OCI-LY7 (cell line): ENCODE measurements at regions not wholly inside any gene's neighbourhood (a gene's known extent, or its start where the extent isn't known, plus 50 kb on each side); places are given as distances from the start of the nearest gene placed in this dataset.

Source experiments
- BruUV-seq: library from RNA; stranded (reverse); fragments of 400-500 nt; replicated peaks from 2 replicates; lab custom pipeline; 2021; lab: Mats Ljungman, UMichigan
- CTCF ChIA-PET: fragments of 300-600 bp; sonication (Branson Sonifier 250); formaldehyde crosslinking; loops from one replicate; lab custom pipeline; 2022; ENCODE audit warnings: antibody characterized with exemption; ENCODE audit not compliant: unreplicated experiment; lab: Charles Lee
- POLR2A ChIA-PET: fragments of 300-600 bp; sonication (Branson Sonifier 250); formaldehyde crosslinking; loops from one replicate; lab custom pipeline; 2022; ENCODE audit warnings: antibody characterized with exemption; lab: Charles Lee
- DNase-seq: peaks from one replicate; pipeline ENCODE4 v3.0.0-alpha.2; 2015; ENCODE audit warnings: low spot score
- H2AFZ ChIP-seq: fragments of 200-600 bp; sonication (generic), shearing (Covaris generic); 2 replicates; pipeline ENCODE4 v1.6.1; 2014; ENCODE audit warnings: mild to moderate bottlenecking, antibody characterized with exemption, low read length, moderate library complexity
- H3K27ac ChIP-seq: fragments of 200-600 bp; sonication (generic); 2 replicates; pipeline ENCODE4 v1.5.1; 2014; ENCODE audit warnings: mixed run types, low read depth, mild to moderate bottlenecking, moderate library complexity, low read length, inconsistent platforms; ENCODE audit not compliant: poor library complexity, severe bottlenecking
- H3K36me3 ChIP-seq: fragments of 200-600 bp; sonication (generic); 2 replicates; pipeline ENCODE4 v1.6.1; 2014; ENCODE audit warnings: mild to moderate bottlenecking, antibody characterized with exemption, low read length, moderate library complexity, mixed read lengths; ENCODE audit not compliant: insufficient read depth
- H3K4me1 ChIP-seq: fragments of 200-600 bp; sonication (generic); 2 replicates; pipeline ENCODE4 v1.5.1; 2014; ENCODE audit warnings: mild to moderate bottlenecking, low read length; ENCODE audit not compliant: insufficient read depth, poor library complexity, severe bottlenecking
- H3K4me2 ChIP-seq: fragments of 200-600 bp; sonication (generic); 2 replicates; pipeline ENCODE4 v1.6.1; 2014; ENCODE audit warnings: mild to moderate bottlenecking, low read length
- H3K4me3 ChIP-seq: fragments of 200-600 bp; sonication (generic); 2 replicates; pipeline ENCODE4 v1.5.1; 2014; ENCODE audit warnings: mild to moderate bottlenecking, low read depth, low read length; ENCODE audit not compliant: poor library complexity, severe bottlenecking
- H3K79me2 ChIP-seq: fragments of 200-600 bp; sonication (generic); 2 replicates; pipeline ENCODE4 v1.6.1; 2016; ENCODE audit warnings: low read depth, mild to moderate bottlenecking, low read length, moderate library complexity, mixed read lengths; ENCODE audit not compliant: insufficient read depth
- H3K9me2 ChIP-seq: fragments of 200-600 bp; sonication (generic); 2 replicates; pipeline ENCODE4 v1.6.1; 2016; ENCODE audit warnings: mild to moderate bottlenecking, low read length, mixed read lengths; ENCODE audit not compliant: insufficient read depth
- H3K9me3 ChIP-seq: fragments of 200-600 bp; sonication (generic); 2 replicates; pipeline ENCODE4 v1.6.1; 2014; ENCODE audit warnings: mild to moderate bottlenecking, mixed run types, low read length, mixed read lengths
- H4K20me1 ChIP-seq: fragments of 200-600 bp; sonication (generic); 2 replicates; pipeline ENCODE4 v1.6.1; 2014; ENCODE audit warnings: mild to moderate bottlenecking, antibody characterized with exemption, low read length, moderate library complexity, mixed read lengths; ENCODE audit not compliant: insufficient read depth
- CTCF ChIP-seq: fragments of 200-600 bp; sonication (generic); conservative IDR thresholded peaks from 2 replicates; pipeline ENCODE4 v1.5.1; 2014; ENCODE audit warnings: mild to moderate bottlenecking, antibody characterized with exemption, low read length, moderate library complexity, mixed read lengths
- EZH2phosphoT487 ChIP-seq: fragments of 200-600 bp; sonication (generic); IDR thresholded peaks from 2 replicates; pipeline ENCODE4 v1.6.1; 2018; ENCODE audit warnings: low read depth, borderline replicate concordance, mild to moderate bottlenecking, mixed run types, antibody characterized with exemption, low read length, moderate library complexity, mixed read lengths
- intact Hi-C: fragments of 100-400 bp; cut with micrococcal nuclease; formaldehyde crosslinking; loops from one replicate; pipeline ENCODE4 v1.10.0; 2022; ENCODE audit not compliant: unreplicated experiment

- H3K9me2 ChIP-seq, result no peaks in the 10 kb centered on the region
- no peaks in the 10 kb centered on the region for H4K20me1 ChIP-seq
- H3K79me2 ChIP-seq, result no peaks in the 10 kb centered on the region
- H3K36me3 ChIP-seq, result no peaks in the 10 kb centered on the region
- BruUV-seq, result no TSS peak
- TF ChIP-seq CTCF (no peak), EZH2phosphoT487 (no peak)
- peaks cover 13% of the 10 kb centered on the region for H3K4me1 ChIP-seq
- intact Hi-C loops, result no loop called here
- no peak overlapping the region for H2AFZ ChIP-seq
- no peak overlapping the region for H3K27ac ChIP-seq
- ChIA-PET CTCF (interaction anchor here (0.5 kb wide), 1 partner anchor 116 kb away, joined by 3 read pairs; no protein-coding TSS in a partner anchor), POLR2A (interaction anchor here (0.7 to 0.8 kb wide), 3 partner anchors 55 to 116 kb away, joined by 3 read pairs; no protein-coding TSS in a partner anchor)
- no peak overlapping the region for H3K4me3 ChIP-seq
- no peak for DNase-seq
- H3K9me3 ChIP-seq, result no peaks in the 10 kb centered on the region
- H3K4me2 ChIP-seq, result no peak overlapping the region
Observed at GRCh38 chr2:7891312-7891711, 790.5 kb upstream of the ID2 start.

DNA sequence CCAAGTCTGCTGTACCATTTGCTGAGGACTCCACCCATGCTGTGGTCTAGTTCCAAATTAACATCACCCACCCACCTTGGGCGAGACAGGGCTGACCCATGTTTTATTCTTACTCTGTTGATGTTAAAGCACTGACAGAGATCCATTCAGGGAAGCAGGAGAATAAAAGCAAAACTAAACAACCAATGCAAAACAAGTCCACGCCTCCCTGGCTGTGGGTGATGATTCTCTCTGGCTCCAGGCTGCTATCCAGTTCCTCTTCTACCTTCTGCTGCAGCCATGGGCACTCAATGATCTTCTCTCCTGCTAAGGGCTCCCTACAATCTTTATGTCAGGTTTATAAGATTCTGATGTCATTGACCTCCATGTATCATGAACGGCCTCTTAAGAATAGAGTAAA is 786.6 kb upstream of the ID2 start:
- CTCF ChIA-PET, result no interaction called here
- Histone ChIP-seq H3K4me1 (peaks cover 42% of the 10 kb centered on the region), H3K79me2 (no peaks in the 10 kb centered on the region)

More for the DNA sequence above, 786.6 kb upstream of the ID2 start:
- no peak overlapping the region for H3K4me2 ChIP-seq
- no peaks in the 10 kb centered on the region for H3K36me3 ChIP-seq
- H4K20me1 ChIP-seq, result no peaks in the 10 kb centered on the region
- BruUV-seq, result no TSS peak
- H2AFZ ChIP-seq, result no peak overlapping the region
- intact Hi-C loops, result no loop called here
- no peaks in the 10 kb centered on the region for H3K9me2 ChIP-seq
- H3K9me3 ChIP-seq, result no peaks in the 10 kb centered on the region
- TF ChIP-seq EZH2phosphoT487, result no peak
- no peak for TF ChIP-seq CTCF
- H3K4me3 ChIP-seq, result no peak overlapping the region
- DNase-seq, result no peak
- POLR2A ChIA-PET, result no interaction called here
- H3K27ac ChIP-seq, result no peak overlapping the region
